PC-3 (cell line): ENCODE measurements at regions not wholly inside any gene's neighbourhood (a gene's known extent, or its start where the extent isn't known, plus 50 kb on each side); places are given as distances from the start of the nearest gene placed in this dataset.
"Not testable (repeated sequence)": the region's sequence is repeated elsewhere in the genome, so short reads cannot be mapped to it uniquely, and the experiment has no call there.

Source experiments
- ATAC-seq: fragments of 200-7000 bp; cut with Tn5 transposase; 2 replicates; pipeline ENCODE4 v1.9.1; 2020; ENCODE audit warnings: mild to moderate bottlenecking, moderate library complexity
- BruUV-seq: library from RNA; stranded (reverse); fragments of 400-500 nt; replicated peaks from 2 replicates; lab custom pipeline; 2021; lab: Mats Ljungman, UMichigan
- CTCF ChIA-PET: fragments of 300-600 bp; sonication (Branson Sonifier 250); formaldehyde crosslinking; loops from one replicate; lab custom pipeline; 2022; ENCODE audit warnings: antibody characterized with exemption; lab: Charles Lee
- POLR2A ChIA-PET: fragments of 300-600 bp; sonication (Branson Sonifier 250); formaldehyde crosslinking; loops from one replicate; lab custom pipeline; 2022; ENCODE audit warnings: antibody characterized with exemption; ENCODE audit not compliant: unreplicated experiment; lab: Charles Lee
- DNase-seq: peaks from one replicate; pipeline ENCODE4 v3.0.0-alpha.2; 2015
- H2AFZ ChIP-seq: fragments of 300-600 bp; sonication (generic); 2 replicates; pipeline ENCODE4 v1.6.0; 2016; ENCODE audit warnings: antibody characterized with exemption, low read length
- H3F3A ChIP-seq: fragments of 300-600 bp; sonication (generic); one replicate; pipeline ENCODE4 v1.6.0; 2017; ENCODE audit warnings: antibody characterized with exemption, low read length, control low read depth, mild to moderate bottlenecking; ENCODE audit not compliant: unreplicated experiment
- H3K27ac ChIP-seq: fragments of 300-600 bp; sonication (generic); 2 replicates; pipeline ENCODE4 v1.5.1; 2016; ENCODE audit warnings: mild to moderate bottlenecking, low read length
- H3K27me3 ChIP-seq: fragments of 300-600 bp; sonication (generic); 2 replicates; pipeline ENCODE4 v1.6.1; 2016; ENCODE audit warnings: low read length, mixed read lengths
- H3K36me3 ChIP-seq: fragments of 300-600 bp; sonication (generic); 2 replicates; pipeline ENCODE4 v1.6.1; 2016; ENCODE audit warnings: low read depth, mixed run types, low read length, mixed read lengths
- H3K4me1 ChIP-seq: fragments of 300-600 bp; sonication (generic); 2 replicates; pipeline ENCODE4 v1.5.1; 2016; ENCODE audit warnings: low read length; ENCODE audit not compliant: insufficient read depth
- H3K4me2 ChIP-seq: fragments of 300-600 bp; sonication (generic); 2 replicates; pipeline ENCODE4 v1.6.0; 2016; ENCODE audit warnings: low read length
- H3K4me3 ChIP-seq: fragments of 300-600 bp; sonication (generic); 2 replicates; pipeline ENCODE4 v1.5.1; 2016; ENCODE audit warnings: mild to moderate bottlenecking, low read length, mixed read lengths
- H3K79me2 ChIP-seq: fragments of 300-600 bp; sonication (generic); 2 replicates; pipeline ENCODE4 v1.6.1; 2017; ENCODE audit warnings: low read length, mixed read lengths
- H3K9ac ChIP-seq: fragments of 300-600 bp; sonication (generic); 2 replicates; pipeline ENCODE4 v1.6.0; 2016; ENCODE audit warnings: mild to moderate bottlenecking, low read length
- H3K9me2 ChIP-seq: fragments of 300-600 bp; sonication (generic); replicated peaks from 2 replicates; pipeline ENCODE4 v1.6.1; 2016; ENCODE audit warnings: mixed run types, low read length, mixed read lengths
- H3K9me3 ChIP-seq: fragments of 300-600 bp; sonication (generic); 2 replicates; pipeline ENCODE4 v1.6.1; 2016; ENCODE audit warnings: low read length, mixed read lengths
- H4K20me1 ChIP-seq: fragments of 300-600 bp; sonication (generic); 2 replicates; pipeline ENCODE4 v1.6.1; 2016; ENCODE audit warnings: low read length, mixed read lengths
- EZH2 ChIP-seq: fragments of 300-600 bp; sonication (generic); IDR thresholded peaks from one replicate; pipeline ENCODE4 v1.6.1; 2017; ENCODE audit warnings: antibody characterized with exemption, mild to moderate bottlenecking, low read length; ENCODE audit not compliant: unreplicated experiment
- EZH2phosphoT487 ChIP-seq: fragments of 300-600 bp; sonication (generic); IDR thresholded peaks from 2 replicates; pipeline ENCODE4 v1.6.1; 2018; ENCODE audit warnings: mild to moderate bottlenecking, antibody characterized with exemption, low read length, borderline replicate concordance
- intact Hi-C: fragments of 100-400 bp; cut with micrococcal nuclease; formaldehyde crosslinking; loops from 2 replicates; pipeline ENCODE4 v1.9.0; 2023
- TF ChIP-seq, protein P1 (sequence below): fragments of 300-600 bp; sonication (generic); conservative IDR thresholded peaks from 2 replicates; pipeline ENCODE4 v1.5.1; 2017; ENCODE audit warnings: antibody characterized with exemption, low read depth, mild to moderate bottlenecking, low read length

DNA sequence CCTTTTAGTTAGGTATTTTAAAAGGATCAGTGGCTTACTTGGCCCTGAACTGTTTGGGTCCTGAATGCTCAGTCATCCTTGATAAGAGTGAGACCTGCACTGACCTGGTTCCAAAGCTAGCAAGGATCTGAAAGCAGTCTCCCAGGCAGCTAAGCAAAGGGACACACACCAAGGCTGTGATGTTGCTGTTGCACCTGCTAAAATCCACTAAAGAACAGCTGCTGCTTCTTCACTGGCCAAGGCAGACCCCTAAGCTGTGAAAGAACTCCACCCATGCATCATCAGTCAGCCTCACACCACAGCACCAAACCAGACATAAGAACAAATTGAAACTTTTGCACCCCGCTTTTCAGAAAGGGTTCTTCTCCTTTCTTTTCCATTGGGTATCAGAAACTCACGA lies 213.4 kb upstream of the STT3B start:
- POLR2A ChIA-PET, result no interaction called here
- CTCF ChIA-PET, result no interaction called here
- H2AFZ ChIP-seq, result no peak overlapping the region

DNA sequence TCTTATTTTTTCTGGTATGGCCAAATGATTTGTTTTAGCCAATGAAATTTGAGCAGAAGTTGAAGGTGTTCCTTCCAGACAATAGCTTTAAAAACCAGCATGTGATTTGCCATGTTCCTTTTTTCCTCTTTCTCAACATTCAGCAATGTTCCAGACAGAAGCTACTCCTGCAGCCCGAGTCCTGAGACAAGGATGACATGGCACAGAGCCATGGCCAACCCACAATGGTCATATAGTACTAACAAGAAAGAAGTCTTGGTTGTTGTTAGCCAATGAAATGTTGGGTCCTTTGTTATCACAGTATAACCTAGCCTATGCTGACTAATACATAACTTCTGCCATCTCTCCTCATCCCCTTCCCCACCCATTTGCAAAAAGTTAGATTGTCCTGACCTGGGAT lies 211.1 kb upstream of the STT3B start:
- H3K27ac ChIP-seq, result no peak overlapping the region
- no peaks in the 10 kb centered on the region for H3K36me3 ChIP-seq
- BruUV-seq, result no TSS peak
- H3K27me3 ChIP-seq, result no peaks in the 10 kb centered on the region
- H3K4me3 ChIP-seq, result no peak overlapping the region
- no peak overlapping the region for H3K4me2 ChIP-seq
- DNase-seq, result no peak
- H2AFZ ChIP-seq, result no peak overlapping the region
- H3K9ac ChIP-seq, result no peak overlapping the region
- H3K9me2 ChIP-seq, result 0 out of 2 replicates have a peak, but pooled peaks cover 3% of the 10 kb centered on the region
- H4K20me1 ChIP-seq, result no peaks in the 10 kb centered on the region
- intact Hi-C loops, result no loop called here
- TF ChIP-seq, protein P1, sequence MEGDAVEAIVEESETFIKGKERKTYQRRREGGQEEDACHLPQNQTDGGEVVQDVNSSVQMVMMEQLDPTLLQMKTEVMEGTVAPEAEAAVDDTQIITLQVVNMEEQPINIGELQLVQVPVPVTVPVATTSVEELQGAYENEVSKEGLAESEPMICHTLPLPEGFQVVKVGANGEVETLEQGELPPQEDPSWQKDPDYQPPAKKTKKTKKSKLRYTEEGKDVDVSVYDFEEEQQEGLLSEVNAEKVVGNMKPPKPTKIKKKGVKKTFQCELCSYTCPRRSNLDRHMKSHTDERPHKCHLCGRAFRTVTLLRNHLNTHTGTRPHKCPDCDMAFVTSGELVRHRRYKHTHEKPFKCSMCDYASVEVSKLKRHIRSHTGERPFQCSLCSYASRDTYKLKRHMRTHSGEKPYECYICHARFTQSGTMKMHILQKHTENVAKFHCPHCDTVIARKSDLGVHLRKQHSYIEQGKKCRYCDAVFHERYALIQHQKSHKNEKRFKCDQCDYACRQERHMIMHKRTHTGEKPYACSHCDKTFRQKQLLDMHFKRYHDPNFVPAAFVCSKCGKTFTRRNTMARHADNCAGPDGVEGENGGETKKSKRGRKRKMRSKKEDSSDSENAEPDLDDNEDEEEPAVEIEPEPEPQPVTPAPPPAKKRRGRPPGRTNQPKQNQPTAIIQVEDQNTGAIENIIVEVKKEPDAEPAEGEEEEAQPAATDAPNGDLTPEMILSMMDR, result no peak
- TF ChIP-seq EZH2 (no peak), EZH2phosphoT487 (no peak)
- no peaks in the 10 kb centered on the region for H3K79me2 ChIP-seq
- ChIA-PET CTCF (no interaction called here), POLR2A (no interaction called here)
- no peaks in the 10 kb centered on the region for H3K9me3 ChIP-seq
- ATAC-seq, result no peak
- no peaks in the 10 kb centered on the region for H3F3A ChIP-seq
- no peaks in the 10 kb centered on the region for H3K4me1 ChIP-seq

More for the DNA sequence above, 213.4 kb upstream of the STT3B start:
- no peak for DNase-seq
- Histone ChIP-seq H3K4me1 (no peaks in the 10 kb centered on the region), H3K9me3 (no peaks in the 10 kb centered on the region), H3K9me2 (0 out of 2 replicates have a peak, but pooled peaks cover 2% of the 10 kb centered on the region), H4K20me1 (no peaks in the 10 kb centered on the region), H3K27ac (no peak overlapping the region), H3K9ac (no peak overlapping the region), H3K36me3 (no peaks in the 10 kb centered on the region), H3K4me2 (no peak overlapping the region), H3K4me3 (no peak overlapping the region), H3K27me3 (no peaks in the 10 kb centered on the region), H3F3A (no peaks in the 10 kb centered on the region), H3K79me2 (no peaks in the 10 kb centered on the region)
- TF ChIP-seq EZH2 (no peak), EZH2phosphoT487 (no peak)
- TF ChIP-seq, protein P1, result no peak
- no TSS peak for BruUV-seq
- intact Hi-C loops, result no loop called here
- no peak for ATAC-seq

DNA sequence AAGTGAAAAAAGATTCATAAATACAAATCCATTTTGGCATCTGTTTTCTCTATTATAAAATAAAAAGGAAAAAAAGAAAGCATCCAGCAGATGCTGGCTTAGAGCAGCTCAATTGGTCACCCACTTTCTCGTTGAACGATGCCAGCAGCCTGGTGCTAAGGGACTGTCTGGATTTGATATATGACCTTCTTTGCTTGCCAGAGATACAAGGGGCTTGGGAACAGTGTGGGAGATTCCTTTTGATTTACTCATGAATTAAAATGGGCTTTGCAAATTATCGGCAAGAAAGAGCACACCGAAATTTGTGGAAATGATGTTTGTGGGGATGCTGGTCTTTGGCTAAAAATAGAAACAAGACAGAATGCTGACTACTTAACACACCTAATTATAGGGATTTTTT lies 210.3 kb upstream of the STT3B start:
- no peak overlapping the region for H3K4me2 ChIP-seq
- 0 out of 2 replicates have a peak, but pooled peaks cover 3% of the 10 kb centered on the region for H3K9me2 ChIP-seq
- no peaks in the 10 kb centered on the region for H3K4me1 ChIP-seq
- ChIA-PET CTCF (no interaction called here), POLR2A (no interaction called here)
- intact Hi-C loops, result no loop called here
- H3K9me3 ChIP-seq, result no peaks in the 10 kb centered on the region
- no peaks in the 10 kb centered on the region for H4K20me1 ChIP-seq
- DNase-seq (no peak), ATAC-seq (no peak)
- H3K27ac ChIP-seq, result no peak overlapping the region
- no peaks in the 10 kb centered on the region for H3F3A ChIP-seq
- H3K4me3 ChIP-seq, result no peak overlapping the region
- no TSS peak for BruUV-seq
- H3K27me3 ChIP-seq, result no peaks in the 10 kb centered on the region
- H3K36me3 ChIP-seq, result no peaks in the 10 kb centered on the region
- TF ChIP-seq, protein P1, result no peak
- no peak for TF ChIP-seq EZH2
- TF ChIP-seq EZH2phosphoT487, result no peak
- H3K9ac ChIP-seq, result no peak overlapping the region
- H3K79me2 ChIP-seq, result no peaks in the 10 kb centered on the region
- H2AFZ ChIP-seq, result no peak overlapping the region

DNA sequence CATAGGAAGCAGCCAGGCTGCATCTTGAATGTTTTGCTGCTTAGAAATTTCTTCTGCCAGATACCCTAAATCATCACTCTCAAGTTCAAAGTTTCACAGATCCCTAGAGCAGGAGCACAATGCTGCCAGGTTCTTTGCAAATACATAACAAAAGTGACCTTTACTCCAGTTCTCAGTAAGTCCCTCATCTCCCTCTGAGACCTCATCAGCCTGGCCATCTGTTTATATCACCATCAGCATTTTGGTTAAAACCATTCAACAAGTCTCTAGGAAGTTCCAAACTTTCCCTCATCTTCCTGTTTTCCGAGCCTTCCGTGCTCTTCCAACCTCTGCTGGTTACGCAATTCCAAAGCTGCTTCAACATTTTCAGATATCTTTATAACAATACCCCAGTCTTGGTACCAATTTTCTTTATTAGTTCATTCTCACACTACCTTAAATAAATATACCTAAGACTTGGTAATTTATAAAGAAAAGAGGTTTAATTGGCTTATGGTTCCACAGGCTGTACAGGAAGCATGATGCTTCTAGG lies 204.8 kb upstream of the STT3B start:
- H3K9ac ChIP-seq, H3K4me2 ChIP-seq, H3K27ac ChIP-seq, H2AFZ ChIP-seq, H3K36me3 ChIP-seq, ATAC-seq, H3K79me2 ChIP-seq, POLR2A ChIA-PET, H3K9me3 ChIP-seq, CTCF ChIA-PET, H3K4me1 ChIP-seq, H4K20me1 ChIP-seq, DNase-seq, BruUV-seq, H3K9me2 ChIP-seq, intact Hi-C loops, H3K27me3 ChIP-seq, H3F3A ChIP-seq, H3K4me3 ChIP-seq: not testable (repeated sequence)
